Liver (tissue), 8 donors: ENCODE measurements at regions not wholly inside any gene's neighbourhood (a gene's known extent, or its start where the extent isn't known, plus 50 kb on each side); places are given as distances from the start of the nearest gene placed in this dataset.

Source experiments
- DNase-seq: peaks from one replicate; pipeline ENCODE4 v3.0.0-alpha.2; 2017; ENCODE audit warnings: low spot score
- H3K27ac ChIP-seq, 2 donors: one replicate each; pipeline ENCODE4 v1.7.0; 2013; ENCODE audit warnings: inconsistent platforms in 2 of 2, low read length in 2 of 2, control low read depth in 1 of 2, low read depth in 1 of 2, mild to moderate bottlenecking in 1 of 2
- H3K27me3 ChIP-seq, 4 donors: one replicate each; pipeline versions ENCODE4 v1.6.1 to v1.7.0; 2013; ENCODE audit warnings: low read length in 3 of 4, inconsistent platforms in 1 of 4, mild to moderate bottlenecking in 1 of 4, moderate library complexity in 1 of 4; ENCODE audit not compliant: control insufficient read depth in 4 of 4, insufficient read depth in 4 of 4
- H3K36me3 ChIP-seq, 4 donors: one replicate each; pipeline versions ENCODE4 v1.6.1 to v1.7.0; 2013; ENCODE audit warnings: low read length in 3 of 4, mild to moderate bottlenecking in 3 of 4, low read depth in 1 of 4, moderate library complexity in 1 of 4; ENCODE audit not compliant: control insufficient read depth in 4 of 4, insufficient read depth in 3 of 4
- H3K4me1 ChIP-seq, 4 donors: one replicate each; pipeline versions ENCODE4 v1.6.1 to v1.7.0; 2013; ENCODE audit warnings: low read length in 3 of 4, mild to moderate bottlenecking in 3 of 4, moderate library complexity in 1 of 4; ENCODE audit not compliant: control insufficient read depth in 4 of 4, insufficient read depth in 4 of 4
- H3K4me3 ChIP-seq, 3 donors: one replicate each; pipeline versions ENCODE4 v1.6.1 to v1.7.0; 2013; ENCODE audit warnings: low read length in 3 of 3, control low read depth in 1 of 3, low read depth in 1 of 3, mild to moderate bottlenecking in 1 of 3
- H3K9ac ChIP-seq, 2 donors: one replicate each; pipeline ENCODE4 v1.7.0; 2013; ENCODE audit warnings: low read length in 2 of 2, mild to moderate bottlenecking in 2 of 2, moderate library complexity in 2 of 2, control low read depth in 1 of 2, low read depth in 1 of 2
- H3K9me3 ChIP-seq, 4 donors: one replicate each; pipeline versions ENCODE4 v1.6.1 to v1.7.0; 2013; ENCODE audit warnings: low read length in 3 of 4; ENCODE audit not compliant: control insufficient read depth in 4 of 4
- EGR1 ChIP-seq, 2 donors: IDR thresholded peaks; 2 replicates each; pipeline ENCODE4 v1.6.1; 2016 to 2018; ENCODE audit warnings: antibody characterized with exemption in 2 of 2, low read depth in 2 of 2
- FOXA2 ChIP-seq: IDR thresholded peaks from 2 replicates; pipeline ENCODE4 v1.6.1; 2016; ENCODE audit warnings: antibody characterized with exemption
- GABPA ChIP-seq, 2 donors: IDR thresholded peaks in 1 of 2; conservative IDR thresholded peaks in 1 of 2; 2 replicates each; pipeline ENCODE4 v1.6.1; 2016; ENCODE audit warnings: antibody characterized with exemption in 2 of 2, mild to moderate bottlenecking in 1 of 2, moderate library complexity in 1 of 2
- HNF4A ChIP-seq, 2 donors: conservative IDR thresholded peaks; 2 replicates each; pipeline ENCODE4 v1.6.1; 2016; ENCODE audit warnings: antibody characterized with exemption in 2 of 2, mild to moderate bottlenecking in 2 of 2
- HNF4G ChIP-seq: IDR thresholded peaks from 2 replicates; pipeline ENCODE4 v1.6.1; 2016; ENCODE audit warnings: antibody characterized with exemption
- NR2F2 ChIP-seq: IDR thresholded peaks from 2 replicates; pipeline ENCODE4 v1.6.1; 2016; ENCODE audit warnings: antibody characterized with exemption
- RAD21 ChIP-seq, 2 donors: IDR thresholded peaks; 2 replicates each; pipeline ENCODE4 v1.6.1; 2016; ENCODE audit warnings: antibody characterized with exemption in 2 of 2, mild to moderate bottlenecking in 2 of 2
- RXRA ChIP-seq, 2 donors: IDR thresholded peaks; 2 replicates each; pipeline ENCODE4 v1.6.1; 2017 to 2018; ENCODE audit warnings: antibody characterized with exemption in 2 of 2, mild to moderate bottlenecking in 1 of 2
- SP1 ChIP-seq: IDR thresholded peaks from 2 replicates; pipeline ENCODE4 v1.6.1; 2018; ENCODE audit warnings: antibody characterized with exemption, mild to moderate bottlenecking
- YY1 ChIP-seq: IDR thresholded peaks from 2 replicates; pipeline ENCODE4 v1.6.1; 2016; ENCODE audit warnings: antibody characterized with exemption, mild to moderate bottlenecking
- WGBS: extraction: QIAGEN DNeasy Blood & Tissue Kit; methylation state at CpG from one replicate; pipeline ENCODE4 v1.1.7; 2013; 5-methylcytosine and 5-hydroxymethylcytosine counted together
- TF ChIP-seq, protein P1 (sequence below): IDR thresholded peaks from 2 replicates; pipeline ENCODE4 v1.6.1; 2016; ENCODE audit warnings: antibody characterized with exemption
- TF ChIP-seq, protein P2 (sequence below): IDR thresholded peaks from 2 replicates; pipeline ENCODE4 v1.6.1; 2016; ENCODE audit warnings: antibody characterized with exemption
- TF ChIP-seq, protein P3 (sequence below): IDR thresholded peaks from 2 replicates; pipeline ENCODE4 v1.6.1; 2016; ENCODE audit warnings: antibody characterized with exemption, mild to moderate bottlenecking
- TF ChIP-seq, protein P4 (sequence below): fragments of 150-350 bp; IDR thresholded peaks from 2 replicates; pipeline ENCODE4 v1.5.1; 2017; ENCODE audit warnings: improper control_type of control experiment, low read depth, low read length; ENCODE audit not compliant: missing input control
- TF ChIP-seq, protein P5 (sequence below): IDR thresholded peaks from 2 replicates; pipeline ENCODE4 v1.6.1; 2016; ENCODE audit warnings: antibody characterized with exemption
- donor health status: healthy.
- donor health status: healthy.
- donor health status: healthy.
- donor health status: healthy.
- donor health status: healthy.

DNA sequence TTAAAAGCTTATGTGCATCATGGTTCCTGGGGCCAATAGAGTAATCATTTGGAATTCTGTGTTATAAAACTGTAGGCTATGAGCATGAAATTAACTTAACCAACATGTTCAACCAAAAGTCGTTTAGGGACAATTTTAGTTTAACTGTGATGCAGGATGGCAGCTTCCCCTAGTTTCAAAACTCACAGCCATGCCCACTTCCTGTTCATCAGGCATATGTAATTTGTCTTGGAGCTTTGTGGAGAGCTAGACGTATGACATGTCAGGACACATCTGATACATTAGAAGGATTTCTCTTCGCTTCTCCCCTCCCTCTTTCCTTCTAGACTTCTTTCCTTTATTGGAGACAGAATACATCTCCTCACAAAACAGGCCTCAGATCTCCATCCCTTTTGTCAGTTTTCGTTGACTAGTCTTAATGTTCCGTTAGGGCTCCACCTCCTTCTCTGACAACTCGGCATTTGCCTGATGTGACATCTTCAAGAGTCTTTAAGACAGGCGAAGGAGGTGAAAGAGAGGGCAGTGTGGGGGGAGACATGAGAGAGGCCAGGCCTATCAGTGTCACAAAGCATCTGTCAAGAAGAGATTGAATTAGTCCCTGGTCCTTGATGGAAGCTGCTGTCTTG lies 176.0 kb downstream of the MSX2 start:
- no peak overlapping the region for H3K27ac ChIP-seq
- no peak overlapping the region for H3K4me3 ChIP-seq
- WGBS = 59% methylated on average over 7 of the region's 7 CpGs
- H3K9me3 ChIP-seq = no peaks in the 10 kb centered on the region
- no peaks in the 10 kb centered on the region for H3K4me1 ChIP-seq
- peaks cover 0 to 6% (median 0%) of the 10 kb centered on the region in 4 donors for H3K27me3 ChIP-seq
- no peaks in the 10 kb centered on the region for H3K36me3 ChIP-seq
- no peak overlapping the region for H3K9ac ChIP-seq
- DNase-seq = no peak
- TF ChIP-seq, protein P1, sequence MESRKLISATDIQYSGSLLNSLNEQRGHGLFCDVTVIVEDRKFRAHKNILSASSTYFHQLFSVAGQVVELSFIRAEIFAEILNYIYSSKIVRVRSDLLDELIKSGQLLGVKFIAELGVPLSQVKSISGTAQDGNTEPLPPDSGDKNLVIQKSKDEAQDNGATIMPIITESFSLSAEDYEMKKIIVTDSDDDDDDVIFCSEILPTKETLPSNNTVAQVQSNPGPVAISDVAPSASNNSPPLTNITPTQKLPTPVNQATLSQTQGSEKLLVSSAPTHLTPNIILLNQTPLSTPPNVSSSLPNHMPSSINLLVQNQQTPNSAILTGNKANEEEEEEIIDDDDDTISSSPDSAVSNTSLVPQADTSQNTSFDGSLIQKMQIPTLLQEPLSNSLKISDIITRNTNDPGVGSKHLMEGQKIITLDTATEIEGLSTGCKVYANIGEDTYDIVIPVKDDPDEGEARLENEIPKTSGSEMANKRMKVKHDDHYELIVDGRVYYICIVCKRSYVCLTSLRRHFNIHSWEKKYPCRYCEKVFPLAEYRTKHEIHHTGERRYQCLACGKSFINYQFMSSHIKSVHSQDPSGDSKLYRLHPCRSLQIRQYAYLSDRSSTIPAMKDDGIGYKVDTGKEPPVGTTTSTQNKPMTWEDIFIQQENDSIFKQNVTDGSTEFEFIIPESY = no peak
- TF ChIP-seq EGR1 (IDR thresholded peaks at IDR 0.05; ENCODE audit: low read depth in 2 of 2) (no peak), GABPA (IDR thresholded peaks at IDR 0.05 in 1 of 2, conservative IDR thresholded peaks at IDR 0.05 in 1 of 2) (no peak), SP1 (no peak), FOXA2 (no peak), RAD21 (IDR thresholded peaks at IDR 0.05) (no peak), NR2F2 (no peak), YY1 (no peak), HNF4G (no peak), HNF4A (conservative IDR thresholded peaks at IDR 0.05) (no peak), RXRA (IDR thresholded peaks at IDR 0.05) (no peak)
- TF ChIP-seq, protein P2, sequence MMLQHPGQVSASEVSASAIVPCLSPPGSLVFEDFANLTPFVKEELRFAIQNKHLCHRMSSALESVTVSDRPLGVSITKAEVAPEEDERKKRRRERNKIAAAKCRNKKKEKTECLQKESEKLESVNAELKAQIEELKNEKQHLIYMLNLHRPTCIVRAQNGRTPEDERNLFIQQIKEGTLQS = no peak
- TF ChIP-seq, protein P3, sequence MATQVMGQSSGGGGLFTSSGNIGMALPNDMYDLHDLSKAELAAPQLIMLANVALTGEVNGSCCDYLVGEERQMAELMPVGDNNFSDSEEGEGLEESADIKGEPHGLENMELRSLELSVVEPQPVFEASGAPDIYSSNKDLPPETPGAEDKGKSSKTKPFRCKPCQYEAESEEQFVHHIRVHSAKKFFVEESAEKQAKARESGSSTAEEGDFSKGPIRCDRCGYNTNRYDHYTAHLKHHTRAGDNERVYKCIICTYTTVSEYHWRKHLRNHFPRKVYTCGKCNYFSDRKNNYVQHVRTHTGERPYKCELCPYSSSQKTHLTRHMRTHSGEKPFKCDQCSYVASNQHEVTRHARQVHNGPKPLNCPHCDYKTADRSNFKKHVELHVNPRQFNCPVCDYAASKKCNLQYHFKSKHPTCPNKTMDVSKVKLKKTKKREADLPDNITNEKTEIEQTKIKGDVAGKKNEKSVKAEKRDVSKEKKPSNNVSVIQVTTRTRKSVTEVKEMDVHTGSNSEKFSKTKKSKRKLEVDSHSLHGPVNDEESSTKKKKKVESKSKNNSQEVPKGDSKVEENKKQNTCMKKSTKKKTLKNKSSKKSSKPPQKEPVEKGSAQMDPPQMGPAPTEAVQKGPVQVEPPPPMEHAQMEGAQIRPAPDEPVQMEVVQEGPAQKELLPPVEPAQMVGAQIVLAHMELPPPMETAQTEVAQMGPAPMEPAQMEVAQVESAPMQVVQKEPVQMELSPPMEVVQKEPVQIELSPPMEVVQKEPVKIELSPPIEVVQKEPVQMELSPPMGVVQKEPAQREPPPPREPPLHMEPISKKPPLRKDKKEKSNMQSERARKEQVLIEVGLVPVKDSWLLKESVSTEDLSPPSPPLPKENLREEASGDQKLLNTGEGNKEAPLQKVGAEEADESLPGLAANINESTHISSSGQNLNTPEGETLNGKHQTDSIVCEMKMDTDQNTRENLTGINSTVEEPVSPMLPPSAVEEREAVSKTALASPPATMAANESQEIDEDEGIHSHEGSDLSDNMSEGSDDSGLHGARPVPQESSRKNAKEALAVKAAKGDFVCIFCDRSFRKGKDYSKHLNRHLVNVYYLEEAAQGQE = no peak
- TF ChIP-seq, protein P4, sequence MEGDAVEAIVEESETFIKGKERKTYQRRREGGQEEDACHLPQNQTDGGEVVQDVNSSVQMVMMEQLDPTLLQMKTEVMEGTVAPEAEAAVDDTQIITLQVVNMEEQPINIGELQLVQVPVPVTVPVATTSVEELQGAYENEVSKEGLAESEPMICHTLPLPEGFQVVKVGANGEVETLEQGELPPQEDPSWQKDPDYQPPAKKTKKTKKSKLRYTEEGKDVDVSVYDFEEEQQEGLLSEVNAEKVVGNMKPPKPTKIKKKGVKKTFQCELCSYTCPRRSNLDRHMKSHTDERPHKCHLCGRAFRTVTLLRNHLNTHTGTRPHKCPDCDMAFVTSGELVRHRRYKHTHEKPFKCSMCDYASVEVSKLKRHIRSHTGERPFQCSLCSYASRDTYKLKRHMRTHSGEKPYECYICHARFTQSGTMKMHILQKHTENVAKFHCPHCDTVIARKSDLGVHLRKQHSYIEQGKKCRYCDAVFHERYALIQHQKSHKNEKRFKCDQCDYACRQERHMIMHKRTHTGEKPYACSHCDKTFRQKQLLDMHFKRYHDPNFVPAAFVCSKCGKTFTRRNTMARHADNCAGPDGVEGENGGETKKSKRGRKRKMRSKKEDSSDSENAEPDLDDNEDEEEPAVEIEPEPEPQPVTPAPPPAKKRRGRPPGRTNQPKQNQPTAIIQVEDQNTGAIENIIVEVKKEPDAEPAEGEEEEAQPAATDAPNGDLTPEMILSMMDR = no peak
- TF ChIP-seq, protein P5, sequence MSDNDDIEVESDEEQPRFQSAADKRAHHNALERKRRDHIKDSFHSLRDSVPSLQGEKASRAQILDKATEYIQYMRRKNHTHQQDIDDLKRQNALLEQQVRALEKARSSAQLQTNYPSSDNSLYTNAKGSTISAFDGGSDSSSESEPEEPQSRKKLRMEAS = no peak
